ENCODE measurements at regions not wholly inside any gene's neighbourhood (a gene's known extent, or its start where the extent isn't known, plus 50 kb on each side); places are given as distances from the start of the nearest gene placed in this dataset.

DNA sequence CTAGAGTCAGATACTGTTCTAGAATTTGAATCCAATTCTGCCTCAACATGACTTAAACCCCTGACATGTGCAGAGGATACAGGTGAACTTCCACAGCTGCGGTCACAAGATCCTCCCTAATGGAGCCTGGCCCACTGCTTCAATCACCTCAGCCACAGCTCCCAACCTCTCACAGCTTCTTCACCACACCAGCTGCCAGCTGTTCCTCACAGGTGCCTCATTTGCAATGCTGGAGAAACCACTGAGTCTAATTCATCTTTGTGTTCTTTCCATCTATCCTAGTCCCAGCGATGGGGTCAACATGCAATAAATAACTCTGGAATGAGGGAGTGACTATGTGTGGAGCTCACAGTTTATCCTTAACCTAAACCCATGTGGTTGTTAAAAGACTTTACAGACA, 72.0 kb upstream of the MAF start:
- Histone ChIP-seq H3K27ac (ENCODE audit: low read depth, low read length) (no peak overlapping the region), H4K91ac (ENCODE audit: low read depth, low read length) (no peak overlapping the region), H4K8ac (ENCODE audit: low read depth, low read length) (no peak overlapping the region), H3K18ac (ENCODE audit: low read length) (no peak overlapping the region), H3K4me2 (ENCODE audit: low read length) (no peak overlapping the region), H3K9ac (ENCODE audit: low read length) (no peak overlapping the region), H2BK12ac (ENCODE audit: low read length) (no peak overlapping the region), H3K36me3 (ENCODE audit: control insufficient read depth in 1 of 2, insufficient read depth in 2 of 2, low read length in 2 of 2) (no peaks in the 10 kb centered on the region), H2AK5ac (ENCODE audit: low read length) (no peak overlapping the region), H2BK5ac (ENCODE audit: low read depth, low read length, poor library complexity) (no peak overlapping the region), H3K23ac (ENCODE audit: low read length) (no peak overlapping the region), H3K14ac (ENCODE audit: low read length) (no peak overlapping the region), H3K4ac (ENCODE audit: low read depth, low read length) (no peak overlapping the region), H3K79me2 (ENCODE audit: control insufficient read depth, insufficient read depth, low read length, poor library complexity) (no peaks in the 10 kb centered on the region), H4K12ac (ENCODE audit: low read depth, low read length) (no peak overlapping the region), H3K9me3 (ENCODE audit: insufficient read depth, low read depth, low read length) (no peaks in the 10 kb centered on the region), H2BK120ac (ENCODE audit: insufficient read depth, low read length, poor library complexity) (no peak overlapping the region), H3K4me1 (ENCODE audit: control insufficient read depth in 1 of 2, insufficient read depth in 2 of 2, low read length in 2 of 2) (no peaks in the 10 kb centered on the region), H2AFZ (ENCODE audit: insufficient read depth, low read length, poor library complexity) (no peak overlapping the region), H3K27me3 (ENCODE audit: insufficient read depth, low read length) (no peaks in the 10 kb centered on the region), H3K79me1 (ENCODE audit: low read length) (no peaks in the 10 kb centered on the region), H3K4me3 (ENCODE audit: low read depth, low read length) (no peak overlapping the region)
- no CpG with 5 or more reads among the region's 2 CpGs for WGBS (ENCODE audit: extremely low coverage, insufficient coverage, insufficient read length)
- no peak for DNase-seq

DNA sequence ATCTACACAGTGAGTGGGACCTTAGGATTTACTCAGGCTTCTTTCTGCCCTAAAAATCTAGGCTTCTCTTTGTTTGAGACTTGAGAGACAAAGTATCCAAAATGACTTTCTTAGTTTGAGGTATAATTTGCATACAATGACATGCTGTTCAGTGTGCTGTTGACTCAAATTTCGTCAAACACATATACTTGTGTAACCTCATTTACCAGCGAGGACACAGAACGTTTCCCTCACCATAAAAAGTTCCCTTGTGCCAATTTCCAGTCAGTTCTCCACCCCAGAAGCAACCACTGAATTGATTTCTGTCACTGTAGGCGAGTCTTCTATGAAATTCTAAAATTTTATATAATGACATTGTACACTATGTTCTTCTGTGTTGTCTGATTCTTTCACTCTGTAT, 68.0 kb upstream of the MAF start:
- no peak overlapping the region for H2BK12ac ChIP-seq (ENCODE audit: low read length)
- H3K23ac ChIP-seq (ENCODE audit: low read length) = no peak overlapping the region
- no peaks in the 10 kb centered on the region for H3K79me2 ChIP-seq (ENCODE audit: control insufficient read depth, insufficient read depth, low read length, poor library complexity)
- WGBS (ENCODE audit: extremely low coverage, insufficient coverage, insufficient read length) = no CpG with 5 or more reads among the region's 4 CpGs
- H3K27ac ChIP-seq (ENCODE audit: low read depth, low read length) = no peak overlapping the region
- no peaks in the 10 kb centered on the region for H3K9me3 ChIP-seq (ENCODE audit: insufficient read depth, low read depth, low read length)
- H3K27me3 ChIP-seq (ENCODE audit: insufficient read depth, low read length) = no peaks in the 10 kb centered on the region
- H4K12ac ChIP-seq (ENCODE audit: low read depth, low read length) = no peak overlapping the region
- no peak overlapping the region for H2AFZ ChIP-seq (ENCODE audit: insufficient read depth, low read length, poor library complexity)
- H3K4me2 ChIP-seq (ENCODE audit: low read length) = no peak overlapping the region
- DNase-seq = no peak
- H2BK120ac ChIP-seq (ENCODE audit: insufficient read depth, low read length, poor library complexity) = no peak overlapping the region
- no peaks in the 10 kb centered on the region for H3K36me3 ChIP-seq (ENCODE audit: control insufficient read depth in 1 of 2, insufficient read depth in 2 of 2, low read length in 2 of 2)
- no peak overlapping the region for H4K8ac ChIP-seq (ENCODE audit: low read depth, low read length)
- H4K91ac ChIP-seq (ENCODE audit: low read depth, low read length) = no peak overlapping the region
- H3K79me1 ChIP-seq (ENCODE audit: low read length) = no peaks in the 10 kb centered on the region
- no peak overlapping the region for H2BK5ac ChIP-seq (ENCODE audit: low read depth, low read length, poor library complexity)
- no peak overlapping the region for H3K4me3 ChIP-seq (ENCODE audit: low read depth, low read length)
- no peak overlapping the region for H2AK5ac ChIP-seq (ENCODE audit: low read length)
- no peak overlapping the region for H3K18ac ChIP-seq (ENCODE audit: low read length)
- no peak overlapping the region for H3K9ac ChIP-seq (ENCODE audit: low read length)
- H3K4me1 ChIP-seq (ENCODE audit: control insufficient read depth in 1 of 2, insufficient read depth in 2 of 2, low read length in 2 of 2) = no peaks in the 10 kb centered on the region
- H3K14ac ChIP-seq (ENCODE audit: low read length) = no peak overlapping the region
- H3K4ac ChIP-seq (ENCODE audit: low read depth, low read length) = no peak overlapping the region

DNA sequence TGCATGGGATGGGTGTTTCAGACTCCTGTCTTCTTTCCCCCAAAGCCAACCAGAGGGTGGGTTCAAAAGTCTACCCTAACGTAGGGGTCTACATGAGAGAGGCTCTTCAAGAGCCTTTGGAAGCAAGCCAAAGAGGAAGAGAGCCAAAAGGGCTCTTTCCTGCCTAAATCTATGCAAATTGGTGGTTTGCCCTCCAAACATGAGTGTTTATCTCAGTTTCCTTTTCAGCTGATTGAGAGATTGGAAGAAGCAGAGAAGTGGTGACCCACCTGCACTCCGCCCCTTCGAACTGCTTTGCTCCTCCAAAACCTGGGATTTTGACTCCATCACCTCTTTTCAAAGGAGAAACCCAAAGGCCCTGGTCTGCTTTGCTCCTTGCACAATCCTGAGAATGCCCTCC, 65.4 kb upstream of the MAF start:
- H4K8ac ChIP-seq (ENCODE audit: low read depth, low read length) = no peak overlapping the region
- no peak overlapping the region for H4K91ac ChIP-seq (ENCODE audit: low read depth, low read length)
- no peak overlapping the region for H3K9ac ChIP-seq (ENCODE audit: low read length)
- no peaks in the 10 kb centered on the region for H3K36me3 ChIP-seq (ENCODE audit: control insufficient read depth in 1 of 2, insufficient read depth in 2 of 2, low read length in 2 of 2)
- no peak overlapping the region for H2BK120ac ChIP-seq (ENCODE audit: insufficient read depth, low read length, poor library complexity)
- no peaks in the 10 kb centered on the region for H3K27me3 ChIP-seq (ENCODE audit: insufficient read depth, low read length)
- no peaks in the 10 kb centered on the region for H3K79me2 ChIP-seq (ENCODE audit: control insufficient read depth, insufficient read depth, low read length, poor library complexity)
- no peak overlapping the region for H3K18ac ChIP-seq (ENCODE audit: low read length)
- no peak overlapping the region for H4K12ac ChIP-seq (ENCODE audit: low read depth, low read length)
- no peaks in the 10 kb centered on the region for H3K79me1 ChIP-seq (ENCODE audit: low read length)
- no peak overlapping the region for H3K4ac ChIP-seq (ENCODE audit: low read depth, low read length)
- H3K14ac ChIP-seq (ENCODE audit: low read length) = no peak overlapping the region
- H3K23ac ChIP-seq (ENCODE audit: low read length) = no peak overlapping the region
- no peak overlapping the region for H3K4me3 ChIP-seq (ENCODE audit: low read depth, low read length)
- no peak overlapping the region for H2AK5ac ChIP-seq (ENCODE audit: low read length)
- no peak overlapping the region for H2AFZ ChIP-seq (ENCODE audit: insufficient read depth, low read length, poor library complexity)
- H3K4me2 ChIP-seq (ENCODE audit: low read length) = no peak overlapping the region
- no peaks in the 10 kb centered on the region for H3K4me1 ChIP-seq (ENCODE audit: control insufficient read depth in 1 of 2, insufficient read depth in 2 of 2, low read length in 2 of 2)
- no peak overlapping the region for H2BK12ac ChIP-seq (ENCODE audit: low read length)
- no peak overlapping the region for H3K27ac ChIP-seq (ENCODE audit: low read depth, low read length)
- WGBS (ENCODE audit: extremely low coverage, insufficient coverage, insufficient read length) = no CpG with 5 or more reads among the region's 3 CpGs
- no peak overlapping the region for H2BK5ac ChIP-seq (ENCODE audit: low read depth, low read length, poor library complexity)
- peaks cover 1% of the 10 kb centered on the region for H3K9me3 ChIP-seq (ENCODE audit: insufficient read depth, low read depth, low read length)
- no peak for DNase-seq

DNA sequence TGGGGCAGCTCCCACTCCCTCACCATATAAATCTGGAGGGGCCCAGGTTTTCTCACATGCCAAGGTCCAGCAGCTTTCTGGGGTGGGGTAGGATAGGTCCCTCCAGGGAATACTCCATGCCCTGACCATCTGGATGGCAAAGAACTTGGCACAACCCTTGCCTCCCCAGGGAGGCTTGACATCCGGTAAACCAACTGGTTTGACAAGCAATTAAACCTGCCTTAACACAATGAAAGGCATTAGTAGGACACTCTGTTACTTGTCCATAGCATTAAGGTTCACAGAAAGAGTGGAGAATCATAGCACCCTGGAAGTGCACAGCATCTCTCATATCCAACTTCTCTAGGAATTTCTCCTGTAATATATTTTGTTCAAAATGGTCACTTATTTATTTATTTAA, 63.9 kb upstream of the MAF start:
- Histone ChIP-seq H2BK120ac (ENCODE audit: insufficient read depth, low read length, poor library complexity) (no peak overlapping the region), H3K23ac (ENCODE audit: low read length) (no peak overlapping the region), H3K4me1 (ENCODE audit: control insufficient read depth in 1 of 2, insufficient read depth in 2 of 2, low read length in 2 of 2) (no peaks in the 10 kb centered on the region), H3K27me3 (ENCODE audit: insufficient read depth, low read length) (no peaks in the 10 kb centered on the region), H3K4me3 (ENCODE audit: low read depth, low read length) (no peak overlapping the region), H4K91ac (ENCODE audit: low read depth, low read length) (no peak overlapping the region), H3K79me1 (ENCODE audit: low read length) (no peaks in the 10 kb centered on the region), H2BK5ac (ENCODE audit: low read depth, low read length, poor library complexity) (no peak overlapping the region), H2AFZ (ENCODE audit: insufficient read depth, low read length, poor library complexity) (no peak overlapping the region), H3K9me3 (ENCODE audit: insufficient read depth, low read depth, low read length) (peaks cover 1% of the 10 kb centered on the region), H4K8ac (ENCODE audit: low read depth, low read length) (no peak overlapping the region), H3K14ac (ENCODE audit: low read length) (no peak overlapping the region), H4K12ac (ENCODE audit: low read depth, low read length) (no peak overlapping the region), H2AK5ac (ENCODE audit: low read length) (no peak overlapping the region), H3K27ac (ENCODE audit: low read depth, low read length) (no peak overlapping the region), H3K18ac (ENCODE audit: low read length) (no peak overlapping the region), H3K4ac (ENCODE audit: low read depth, low read length) (no peak overlapping the region), H3K79me2 (ENCODE audit: control insufficient read depth, insufficient read depth, low read length, poor library complexity) (no peaks in the 10 kb centered on the region), H2BK12ac (ENCODE audit: low read length) (no peak overlapping the region), H3K9ac (ENCODE audit: low read length) (no peak overlapping the region), H3K36me3 (ENCODE audit: control insufficient read depth in 1 of 2, insufficient read depth in 2 of 2, low read length in 2 of 2) (no peaks in the 10 kb centered on the region), H3K4me2 (ENCODE audit: low read length) (no peak overlapping the region)
- no peak for DNase-seq
- WGBS (ENCODE audit: extremely low coverage, insufficient coverage, insufficient read length) = no CpG with 5 or more reads among the region's 1 CpG

Data from trophoblast cell (in vitro differentiated cells and primary cell).